ENCODE measurements at regions not wholly inside any gene's neighbourhood (a gene's known extent, or its start where the extent isn't known, plus 50 kb on each side); places are given as distances from the start of the nearest gene placed in this dataset.

DNA sequence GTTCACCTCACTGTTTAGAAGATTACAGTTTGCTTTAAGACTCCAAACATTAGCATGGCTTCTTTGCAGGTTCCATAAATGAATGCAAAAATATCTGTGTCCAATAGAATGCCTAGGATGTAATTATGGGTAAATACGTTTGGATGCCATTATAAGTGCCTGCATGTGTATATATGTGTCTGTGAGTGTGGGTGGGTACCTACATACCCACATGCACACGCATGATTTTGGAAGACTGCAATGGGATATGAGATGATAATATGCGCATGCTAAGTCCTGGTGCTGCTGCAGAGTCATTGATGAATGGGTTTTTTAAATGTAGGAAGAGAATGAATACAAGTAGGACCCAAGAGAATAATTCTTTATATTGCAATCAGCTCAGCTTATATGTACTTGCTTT lies 406.4 kb downstream of the ZSWIM6 start:
- no peak for DNase-seq (ENCODE audit: low read depth)

GRCh38 chr5:61744690-61745619 lies 412.9 kb downstream of the ZSWIM6 start:
- no peak for DNase-seq (ENCODE audit: low read depth)

- no peak for DNase-seq (ENCODE audit: low read depth)
Measured at GRCh38 chr5:61746831-61747575, 414.9 kb downstream of the ZSWIM6 start.

DNA sequence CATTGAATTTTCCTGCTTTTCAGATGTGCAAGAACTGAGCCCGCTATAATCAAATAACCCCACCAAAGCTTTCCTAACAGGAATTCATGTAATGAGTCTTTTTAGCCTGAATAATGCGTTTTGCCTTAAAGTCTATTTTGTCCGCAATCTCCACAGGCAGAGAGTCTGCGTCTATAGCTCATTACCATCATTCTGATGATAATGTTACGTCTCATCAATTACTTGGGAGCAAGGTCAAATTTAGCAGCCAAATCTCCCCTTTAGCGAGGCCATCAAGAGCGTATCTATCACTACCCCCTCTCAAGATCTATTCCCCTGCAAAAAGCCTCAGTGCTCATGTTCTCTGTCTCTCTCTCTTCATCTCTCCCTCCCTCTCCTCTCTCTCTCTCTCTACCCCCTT lies 416.1 kb downstream of the ZSWIM6 start:
- no peak for DNase-seq (ENCODE audit: low read depth)

DNA sequence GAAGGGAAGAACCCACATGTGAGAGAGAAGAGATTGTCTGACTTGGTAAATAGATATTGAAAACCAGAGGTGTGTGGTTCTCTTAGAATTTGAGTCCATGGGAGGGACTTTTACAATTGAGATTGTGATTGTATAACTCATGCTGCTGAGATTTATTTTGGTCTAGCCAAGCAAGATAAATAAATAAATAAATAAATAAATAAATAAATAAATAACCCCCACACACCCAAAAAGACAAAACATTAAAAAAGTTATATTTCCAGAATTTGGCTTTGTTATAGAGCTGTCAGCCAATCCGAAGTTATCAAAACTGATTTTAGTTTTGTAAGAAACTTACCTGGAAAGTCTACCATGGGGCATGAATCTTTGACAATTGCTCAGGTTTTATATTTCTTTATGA lies 416.6 kb downstream of the ZSWIM6 start:
- DNase-seq (ENCODE audit: low read depth) = no peak

DNA sequence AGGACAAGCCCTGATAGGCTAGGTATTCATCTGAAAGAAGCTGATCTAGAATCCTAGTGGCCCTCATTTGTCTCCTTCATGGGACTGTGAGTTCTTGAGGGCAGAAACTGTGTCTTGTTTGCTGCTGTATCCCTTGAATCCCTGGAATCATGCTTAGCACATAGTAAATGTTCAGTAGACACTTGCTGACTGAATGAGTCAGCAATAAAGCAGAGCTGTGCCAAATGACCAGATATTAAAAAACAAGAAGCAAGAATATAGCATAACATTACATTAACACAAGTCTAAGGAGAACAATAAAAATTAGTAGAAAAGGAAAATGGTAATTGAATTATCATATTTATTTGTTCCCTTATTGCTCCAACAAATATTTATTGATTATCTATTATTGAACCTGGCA lies 420.5 kb downstream of the ZSWIM6 start:
- DNase-seq (ENCODE audit: low read depth) = no peak

GRCh38 chr5:61754792-61755191 lies 422.7 kb downstream of the ZSWIM6 start:
- no peak for DNase-seq (ENCODE audit: low read depth)

DNA sequence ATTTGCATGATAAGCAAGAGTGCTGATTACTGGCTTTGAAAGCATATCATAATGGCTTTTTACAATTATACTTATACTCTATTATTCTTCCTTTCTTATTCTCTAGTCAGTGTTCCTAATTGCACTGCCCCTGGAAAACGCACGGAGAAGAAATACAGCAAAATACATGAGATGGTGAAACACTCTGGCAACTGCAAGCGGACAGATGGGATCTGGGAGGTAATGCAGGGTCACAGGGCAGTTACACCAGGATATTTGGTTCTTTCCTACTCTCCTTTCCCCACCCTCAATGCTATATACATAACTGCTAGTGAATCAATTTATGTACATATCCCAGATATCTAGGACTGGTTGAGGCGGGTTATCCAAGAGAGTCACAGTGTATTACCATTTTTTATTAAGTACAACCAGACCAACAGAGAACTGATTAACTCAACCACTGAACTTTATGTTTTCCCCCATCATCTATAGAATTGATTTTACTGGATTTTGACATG lies 423.7 kb downstream of the ZSWIM6 start:
- DNase-seq (ENCODE audit: low read depth) = no peak

GRCh38 chr5:61758711-61759110 lies 426.7 kb downstream of the ZSWIM6 start:
- DNase-seq (ENCODE audit: low read depth) = no peak

DNA sequence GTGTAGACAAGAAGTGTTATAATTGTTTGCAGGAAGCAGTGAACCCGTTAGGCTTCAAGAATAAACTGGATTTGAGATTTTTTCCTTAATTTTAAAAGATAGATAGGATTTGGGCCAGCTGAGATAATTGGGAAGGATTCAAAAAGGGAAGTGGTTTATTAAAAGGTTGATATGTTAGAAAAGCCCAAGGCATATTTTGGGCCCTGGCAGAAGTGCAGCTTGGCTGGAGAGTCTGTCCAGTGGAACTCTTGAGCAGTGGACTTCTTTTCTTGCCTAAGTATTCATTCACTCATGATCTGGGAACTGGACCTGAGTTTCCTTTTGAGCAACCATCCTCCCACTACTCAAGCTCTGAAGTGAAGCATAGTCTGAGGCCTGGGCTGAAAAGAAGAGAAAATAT lies 433.4 kb downstream of the ZSWIM6 start:
- DNase-seq (ENCODE audit: low read depth) = no peak

DNA sequence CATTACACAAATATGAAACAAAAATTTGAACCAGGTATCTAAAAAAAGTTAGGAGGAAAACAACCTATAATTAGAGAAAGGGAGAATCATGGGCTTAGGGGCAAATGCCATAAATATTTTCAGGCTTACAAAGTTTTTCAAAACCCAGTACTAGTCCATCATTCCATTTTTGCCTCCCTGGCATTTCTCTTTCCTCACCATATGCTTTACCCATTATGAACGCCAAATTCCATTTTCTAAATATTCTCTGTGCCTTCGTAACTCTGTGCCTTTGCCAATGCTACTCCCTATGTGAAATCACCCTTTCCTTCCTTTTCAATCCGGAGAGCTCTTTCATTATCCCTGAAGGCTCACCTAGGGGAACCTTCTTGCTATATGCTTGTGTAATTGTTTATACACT lies 434.1 kb downstream of the ZSWIM6 start:
- DNase-seq (ENCODE audit: low read depth) = no peak

GRCh38 chr5:61767231-61768080 lies 435.4 kb downstream of the ZSWIM6 start:
- no peak for DNase-seq (ENCODE audit: low read depth)

- DNase-seq (ENCODE audit: low read depth) = no peak
Measured at GRCh38 chr5:61768692-61769281, 436.7 kb downstream of the ZSWIM6 start.

- no peak for DNase-seq (ENCODE audit: low read depth)
Measured at GRCh38 chr5:61771062-61771461, 439.0 kb downstream of the ZSWIM6 start.

DNA sequence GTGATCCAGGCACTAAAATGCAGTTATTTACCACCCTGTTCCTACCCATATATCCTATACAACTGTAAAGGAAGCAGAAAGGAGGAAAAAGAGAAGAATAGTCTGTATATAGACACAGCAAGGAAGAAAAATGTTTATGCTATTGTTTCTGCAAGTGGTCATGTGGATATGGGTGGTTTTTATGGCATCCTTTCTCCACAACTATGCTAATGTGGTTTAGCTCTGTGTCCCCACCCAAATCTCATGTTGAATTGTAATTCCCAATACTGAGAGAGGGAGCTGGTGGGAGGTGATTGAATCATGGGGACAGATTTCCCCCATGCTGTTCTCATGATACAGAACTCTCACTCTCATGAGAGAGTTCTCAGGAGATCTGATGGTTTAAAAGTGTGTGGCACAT lies 439.8 kb downstream of the ZSWIM6 start:
- DNase-seq (ENCODE audit: low read depth) = no peak

DNA sequence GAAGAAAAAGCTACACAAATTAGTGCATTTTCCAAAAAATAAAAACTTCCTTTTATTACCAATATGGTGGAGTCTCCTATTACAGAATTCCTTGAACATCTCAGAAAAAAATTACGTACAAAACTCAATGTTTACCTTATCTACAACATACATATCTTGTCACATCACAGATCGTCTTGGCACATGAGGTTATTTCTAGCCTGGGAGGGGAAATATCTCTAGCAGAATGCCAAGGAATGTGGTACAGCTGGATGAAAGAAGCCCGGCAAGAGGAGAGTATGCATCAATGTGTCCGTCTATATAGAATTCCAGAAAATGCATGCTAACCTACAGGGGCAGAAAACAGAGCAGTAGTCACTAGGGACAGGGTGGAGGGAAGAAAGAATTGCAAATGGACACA lies 443.8 kb downstream of the ZSWIM6 start:
- DNase-seq (ENCODE audit: low read depth) = no peak

- no peak for DNase-seq (ENCODE audit: low read depth)
Measured at GRCh38 chr5:61777292-61777691, 445.2 kb downstream of the ZSWIM6 start.

- no peak for DNase-seq (ENCODE audit: low read depth)
Measured at GRCh38 chr5:61779743-61780142, 447.7 kb downstream of the ZSWIM6 start.

DNA sequence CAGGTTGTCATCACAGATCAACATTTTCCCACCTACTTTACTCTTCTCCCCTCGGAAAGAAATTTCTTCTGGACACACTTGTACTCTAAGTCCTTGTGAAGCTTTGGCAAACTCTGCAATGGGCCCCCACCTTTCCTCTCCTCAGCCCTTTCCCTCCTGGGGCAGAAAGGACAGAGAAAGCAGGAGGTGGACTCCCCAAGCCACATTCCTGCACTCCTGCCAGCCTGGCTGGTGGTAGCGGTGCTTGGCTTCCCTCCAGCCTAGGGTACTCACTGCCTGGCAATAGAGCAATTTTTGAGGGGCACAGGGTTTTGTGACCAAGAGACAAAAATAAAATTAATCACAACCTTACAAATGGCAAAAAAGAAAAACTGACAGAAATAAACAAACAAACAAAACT lies 451.4 kb downstream of the ZSWIM6 start:
- no peak for DNase-seq (ENCODE audit: low read depth)

GRCh38 chr5:61784341-61784740 lies 452.3 kb downstream of the ZSWIM6 start:
- no peak for DNase-seq (ENCODE audit: low read depth)

- DNase-seq (ENCODE audit: low read depth) = no peak
Measured at GRCh38 chr5:61788548-61788947, 456.5 kb downstream of the ZSWIM6 start.

DNA sequence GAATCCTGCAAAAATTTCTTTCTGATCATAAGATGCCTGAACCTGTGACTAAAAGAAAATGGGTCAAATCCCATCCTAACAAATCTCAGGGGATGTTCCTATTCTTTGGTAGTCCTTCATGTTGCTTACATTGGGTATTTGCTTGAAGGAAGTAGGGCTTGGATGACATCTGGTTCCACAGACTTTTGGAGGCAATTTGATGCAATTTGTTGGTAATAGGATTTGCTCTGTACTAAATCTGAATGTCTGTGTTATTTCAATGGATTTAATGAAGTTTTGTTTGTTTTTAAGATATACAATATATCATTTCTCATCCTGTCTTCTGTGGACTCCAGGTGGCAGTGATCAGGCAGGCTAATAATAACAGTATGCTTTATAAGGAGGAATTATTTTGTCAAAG lies 457.9 kb downstream of the ZSWIM6 start:
- DNase-seq (ENCODE audit: low read depth) = no peak

Measured in non-pigmented ciliary epithelial cell (primary cell).